ENCODE measurements at regions not wholly inside any gene's neighbourhood (a gene's known extent, or its start where the extent isn't known, plus 50 kb on each side); places are given as distances from the start of the nearest gene placed in this dataset.

DNA sequence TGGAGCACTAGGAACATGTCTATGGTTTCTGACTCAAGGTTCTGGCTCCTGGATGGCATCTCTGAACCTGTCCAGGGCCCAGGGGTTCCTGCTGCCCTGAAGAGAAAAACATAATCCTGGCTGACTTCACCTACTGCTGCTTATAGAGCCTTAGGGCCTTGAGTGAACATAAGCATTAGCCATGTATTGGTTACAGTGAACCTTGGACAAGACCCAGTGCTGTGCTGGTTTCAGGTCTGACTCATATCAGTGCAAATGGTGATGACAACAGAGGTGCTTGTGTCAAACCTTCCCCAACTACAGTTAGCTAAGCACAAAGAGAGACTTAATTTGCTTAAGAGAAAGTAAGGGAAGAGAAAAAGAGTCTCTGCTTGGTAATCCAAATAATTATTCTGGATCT lies 1047.2 kb downstream of the GLUD2 start:
- H3K9me3 ChIP-seq (ENCODE audit: insufficient read depth, low read length, severe bottlenecking): no peaks in the 10 kb centered on the region
- ATAC-seq (ENCODE audit: insufficient read depth, low read depth) (no peak), DNase-seq (no peak)
- no peaks in the 10 kb centered on the region for H3K4me1 ChIP-seq (ENCODE audit: insufficient read depth, low read length)
- no peaks in the 10 kb centered on the region for H4K20me1 ChIP-seq (ENCODE audit: insufficient read depth, low read length)
- H3K4me2 ChIP-seq (ENCODE audit: insufficient read depth, low read length): no peak overlapping the region
- H3K79me2 ChIP-seq (ENCODE audit: insufficient read depth, low read length): no peaks in the 10 kb centered on the region
- no peaks in the 10 kb centered on the region for H3K36me3 ChIP-seq (ENCODE audit: insufficient read depth, low read length)
- no peak overlapping the region for H3K9ac ChIP-seq (ENCODE audit: low read depth, low read length)
- H3K27ac ChIP-seq (ENCODE audit: low read length): no peak overlapping the region
- TF ChIP-seq EZH2 (IDR thresholded peaks at IDR 0.05; ENCODE audit: borderline replicate concordance, low read depth, low read length, severe bottlenecking): no peak
- TF ChIP-seq, protein P1, sequence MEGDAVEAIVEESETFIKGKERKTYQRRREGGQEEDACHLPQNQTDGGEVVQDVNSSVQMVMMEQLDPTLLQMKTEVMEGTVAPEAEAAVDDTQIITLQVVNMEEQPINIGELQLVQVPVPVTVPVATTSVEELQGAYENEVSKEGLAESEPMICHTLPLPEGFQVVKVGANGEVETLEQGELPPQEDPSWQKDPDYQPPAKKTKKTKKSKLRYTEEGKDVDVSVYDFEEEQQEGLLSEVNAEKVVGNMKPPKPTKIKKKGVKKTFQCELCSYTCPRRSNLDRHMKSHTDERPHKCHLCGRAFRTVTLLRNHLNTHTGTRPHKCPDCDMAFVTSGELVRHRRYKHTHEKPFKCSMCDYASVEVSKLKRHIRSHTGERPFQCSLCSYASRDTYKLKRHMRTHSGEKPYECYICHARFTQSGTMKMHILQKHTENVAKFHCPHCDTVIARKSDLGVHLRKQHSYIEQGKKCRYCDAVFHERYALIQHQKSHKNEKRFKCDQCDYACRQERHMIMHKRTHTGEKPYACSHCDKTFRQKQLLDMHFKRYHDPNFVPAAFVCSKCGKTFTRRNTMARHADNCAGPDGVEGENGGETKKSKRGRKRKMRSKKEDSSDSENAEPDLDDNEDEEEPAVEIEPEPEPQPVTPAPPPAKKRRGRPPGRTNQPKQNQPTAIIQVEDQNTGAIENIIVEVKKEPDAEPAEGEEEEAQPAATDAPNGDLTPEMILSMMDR (IDR thresholded peaks at IDR 0.05; ENCODE audit: borderline replicate concordance, extremely low read depth, low read length, poor library complexity, severe bottlenecking): no peak
- no peaks in the 10 kb centered on the region for H3K27me3 ChIP-seq (ENCODE audit: insufficient read depth, low read length, poor library complexity)
- no peak overlapping the region for H3K4me3 ChIP-seq (ENCODE audit: low read depth in 1 of 2, low read length in 2 of 2)
- no peak overlapping the region for H2AFZ ChIP-seq (ENCODE audit: low read depth, low read length)

DNA sequence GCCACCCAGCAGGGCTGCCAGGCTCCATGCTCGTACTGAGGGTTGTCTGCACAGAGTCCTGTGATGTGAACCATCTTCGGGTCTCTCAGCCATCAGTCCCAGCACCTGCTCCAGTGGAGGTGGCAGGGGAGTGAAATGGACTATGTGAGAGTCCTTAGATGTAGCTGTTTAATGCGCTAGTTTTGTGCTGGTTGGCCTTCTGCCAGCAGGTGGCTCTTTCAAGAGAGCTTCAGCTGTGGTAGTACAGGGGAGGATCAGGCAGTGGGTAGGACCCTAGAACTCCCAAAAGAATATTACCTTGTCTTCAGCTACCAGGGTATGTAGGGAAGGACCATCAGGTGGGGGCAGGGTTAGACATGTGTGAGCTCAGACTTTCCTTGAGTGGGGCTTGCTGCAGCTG lies 1066.0 kb downstream of the GLUD2 start:
- no peaks in the 10 kb centered on the region for H3K9me3 ChIP-seq (ENCODE audit: insufficient read depth, low read length, severe bottlenecking)
- peaks cover 5% of the 10 kb centered on the region; the same call in 1 of the 2 replicates for H3K4me1 ChIP-seq (ENCODE audit: insufficient read depth, low read length)
- H4K20me1 ChIP-seq (ENCODE audit: insufficient read depth, low read length): no peaks in the 10 kb centered on the region
- no peak overlapping the region for H3K9ac ChIP-seq (ENCODE audit: low read depth, low read length)
- H3K4me2 ChIP-seq (ENCODE audit: insufficient read depth, low read length): no peak overlapping the region
- no peaks in the 10 kb centered on the region for H3K36me3 ChIP-seq (ENCODE audit: insufficient read depth, low read length)
- H3K4me3 ChIP-seq (ENCODE audit: low read depth in 1 of 2, low read length in 2 of 2): no peak overlapping the region
- no peaks in the 10 kb centered on the region for H3K79me2 ChIP-seq (ENCODE audit: insufficient read depth, low read length)
- TF ChIP-seq EZH2 (IDR thresholded peaks at IDR 0.05; ENCODE audit: borderline replicate concordance, low read depth, low read length, severe bottlenecking): no peak
- TF ChIP-seq, protein P1 (IDR thresholded peaks at IDR 0.05; ENCODE audit: borderline replicate concordance, extremely low read depth, low read length, poor library complexity, severe bottlenecking): no peak
- peak; percentile 3 for DNase-seq
- H3K27ac ChIP-seq (ENCODE audit: low read length): no peak overlapping the region
- no peaks in the 10 kb centered on the region for H3K27me3 ChIP-seq (ENCODE audit: insufficient read depth, low read length, poor library complexity)
- ATAC-seq (ENCODE audit: insufficient read depth, low read depth): no peak
- H2AFZ ChIP-seq (ENCODE audit: low read depth, low read length): no peak overlapping the region

DNA sequence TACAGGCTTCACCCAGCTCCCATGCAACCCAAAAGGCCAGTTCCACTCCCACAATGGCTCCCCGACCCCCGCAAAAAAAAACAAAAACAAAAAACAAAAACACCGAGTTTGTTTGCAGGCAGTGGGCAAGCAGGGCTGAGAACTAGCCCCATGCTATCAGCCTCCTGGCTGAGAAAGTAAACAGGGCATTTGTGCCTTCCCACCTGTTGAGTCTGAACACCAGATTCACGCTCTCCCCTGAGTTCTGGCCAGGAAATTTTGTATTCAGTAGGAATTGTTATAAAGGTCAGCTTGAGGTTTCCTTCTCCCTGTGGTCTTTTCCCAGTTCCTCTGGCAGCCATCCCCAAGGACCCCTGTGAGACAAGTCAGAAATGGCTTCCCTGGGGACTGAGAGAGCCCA lies 1066.5 kb downstream of the GLUD2 start:
- Histone ChIP-seq H3K4me1 (ENCODE audit: insufficient read depth, low read length) (peaks cover 5% of the 10 kb centered on the region; the same call in 1 of the 2 replicates), H4K20me1 (ENCODE audit: insufficient read depth, low read length) (no peaks in the 10 kb centered on the region), H3K79me2 (ENCODE audit: insufficient read depth, low read length) (no peaks in the 10 kb centered on the region), H3K9me3 (ENCODE audit: insufficient read depth, low read length, severe bottlenecking) (no peaks in the 10 kb centered on the region), H3K36me3 (ENCODE audit: insufficient read depth, low read length) (no peaks in the 10 kb centered on the region), H3K4me3 (ENCODE audit: low read depth in 1 of 2, low read length in 2 of 2) (no peak overlapping the region), H3K4me2 (ENCODE audit: insufficient read depth, low read length) (no peak overlapping the region), H3K9ac (ENCODE audit: low read depth, low read length) (no peak overlapping the region), H2AFZ (ENCODE audit: low read depth, low read length) (no peak overlapping the region), H3K27ac (ENCODE audit: low read length) (no peak overlapping the region), H3K27me3 (ENCODE audit: insufficient read depth, low read length, poor library complexity) (no peaks in the 10 kb centered on the region)
- no peak for DNase-seq
- no peak for ATAC-seq (ENCODE audit: insufficient read depth, low read depth)
- TF ChIP-seq, protein P1 (IDR thresholded peaks at IDR 0.05; ENCODE audit: borderline replicate concordance, extremely low read depth, low read length, poor library complexity, severe bottlenecking): no peak
- TF ChIP-seq EZH2 (IDR thresholded peaks at IDR 0.05; ENCODE audit: borderline replicate concordance, low read depth, low read length, severe bottlenecking): no peak

DNA sequence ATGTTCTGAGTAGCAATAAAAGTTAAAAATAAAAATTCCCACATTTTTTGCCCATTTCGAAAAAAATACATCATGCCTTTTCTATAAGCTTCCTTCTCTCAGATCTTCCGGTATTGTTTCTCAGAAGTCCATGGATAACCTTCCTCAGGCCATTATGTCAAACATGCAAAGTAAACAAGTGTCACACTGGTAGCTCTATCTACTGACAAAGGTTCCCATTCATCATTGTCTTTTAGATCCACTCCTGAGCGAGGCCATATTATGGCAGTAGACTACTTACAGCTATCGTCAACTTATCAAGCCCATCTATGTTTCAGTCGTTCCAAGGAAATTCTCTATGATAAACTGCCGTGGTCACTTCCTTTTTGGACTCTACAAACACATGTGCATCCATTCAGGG lies 1068.2 kb downstream of the GLUD2 start:
- Histone ChIP-seq H3K27ac (ENCODE audit: low read length) (no peak overlapping the region), H3K9ac (ENCODE audit: low read depth, low read length) (no peak overlapping the region), H3K9me3 (ENCODE audit: insufficient read depth, low read length, severe bottlenecking) (no peaks in the 10 kb centered on the region)

More for the DNA sequence above, 1068.2 kb downstream of the GLUD2 start:
- DNase-seq: no peak
- H3K4me2 ChIP-seq (ENCODE audit: insufficient read depth, low read length): no peak overlapping the region
- H3K79me2 ChIP-seq (ENCODE audit: insufficient read depth, low read length): no peaks in the 10 kb centered on the region
- no peak overlapping the region for H2AFZ ChIP-seq (ENCODE audit: low read depth, low read length)
- no peaks in the 10 kb centered on the region for H3K27me3 ChIP-seq (ENCODE audit: insufficient read depth, low read length, poor library complexity)
- no peaks in the 10 kb centered on the region for H3K36me3 ChIP-seq (ENCODE audit: insufficient read depth, low read length)
- peaks cover 5% of the 10 kb centered on the region; the same call in 1 of the 2 replicates for H3K4me1 ChIP-seq (ENCODE audit: insufficient read depth, low read length)
- ATAC-seq (ENCODE audit: insufficient read depth, low read depth): no peak
- no peak overlapping the region for H3K4me3 ChIP-seq (ENCODE audit: low read depth in 1 of 2, low read length in 2 of 2)
- no peaks in the 10 kb centered on the region for H4K20me1 ChIP-seq (ENCODE audit: insufficient read depth, low read length)
- TF ChIP-seq EZH2 (IDR thresholded peaks at IDR 0.05; ENCODE audit: borderline replicate concordance, low read depth, low read length, severe bottlenecking): no peak
- TF ChIP-seq, protein P1 (IDR thresholded peaks at IDR 0.05; ENCODE audit: borderline replicate concordance, extremely low read depth, low read length, poor library complexity, severe bottlenecking): no peak

All from DND-41 (cell line).